Cerebellar cortex (tissue), 1 donor: ENCODE measurements at regions not wholly inside any gene's neighbourhood (a gene's known extent, or its start where the extent isn't known, plus 50 kb on each side); places are given as distances from the start of the nearest gene placed in this dataset.

Experiments used
- DNase-seq: peaks from one replicate; pipeline ENCODE4 v3.0.0-alpha.2; 2015; ENCODE audit warnings: low spot score

GRCh38 chr7:17651863-17652385, 288.4 kb downstream of the SNX13 start:
- DNase-seq, result no peak

GRCh38 chr7:17654940-17655339, 285.4 kb downstream of the SNX13 start:
- DNase-seq, result no peak

GRCh38 chr7:17659126-17659525, 281.2 kb downstream of the SNX13 start:
- no peak for DNase-seq

- no peak for DNase-seq
Measured at GRCh38 chr7:17660116-17660515, 280.2 kb downstream of the SNX13 start.

GRCh38 chr7:17661982-17662585, 278.2 kb downstream of the SNX13 start:
- DNase-seq, result no peak

- no peak for DNase-seq
Measured at GRCh38 chr7:17663061-17663675, 277.1 kb downstream of the SNX13 start.

GRCh38 chr7:17665029-17665428, 275.3 kb downstream of the SNX13 start:
- DNase-seq, result no peak

GRCh38 chr7:17668122-17668521, 272.2 kb downstream of the SNX13 start:
- DNase-seq, result no peak

- DNase-seq, result no peak
Measured at GRCh38 chr7:17669204-17669603, 271.1 kb downstream of the SNX13 start.

- DNase-seq, result no peak
Measured at GRCh38 chr7:17671956-17672355, 268.3 kb downstream of the SNX13 start.

- no peak for DNase-seq
Measured at GRCh38 chr7:17672783-17673182, 267.5 kb downstream of the SNX13 start.

GRCh38 chr7:17674166-17674942, 265.9 kb downstream of the SNX13 start:
- DNase-seq, result no peak

GRCh38 chr7:17674943-17675608, 265.2 kb downstream of the SNX13 start:
- DNase-seq, result no peak

- DNase-seq, result no peak
Measured at GRCh38 chr7:17677408-17677807, 262.9 kb downstream of the SNX13 start.

- DNase-seq, result no peak
Measured at GRCh38 chr7:17678896-17679295, 261.4 kb downstream of the SNX13 start.

- no peak for DNase-seq
Measured at GRCh38 chr7:17679458-17679857, 260.8 kb downstream of the SNX13 start.

GRCh38 chr7:17680026-17680425, 260.3 kb downstream of the SNX13 start:
- DNase-seq, result no peak

GRCh38 chr7:17680943-17681351, 259.3 kb downstream of the SNX13 start:
- peak; percentile 64 for DNase-seq

- peak; percentile 44 for DNase-seq
Measured at GRCh38 chr7:17681965-17682364, 258.3 kb downstream of the SNX13 start.

- no peak for DNase-seq
Measured at GRCh38 chr7:17682586-17682985, 257.7 kb downstream of the SNX13 start.

GRCh38 chr7:17685141-17685540, 255.2 kb downstream of the SNX13 start:
- DNase-seq, result no peak

- DNase-seq, result no peak
Measured at GRCh38 chr7:17687361-17687760, 252.9 kb downstream of the SNX13 start.
